ENCODE measurements at regions not wholly inside any gene's neighbourhood (a gene's known extent, or its start where the extent isn't known, plus 50 kb on each side); places are given as distances from the start of the nearest gene placed in this dataset.
A peak's percentile ranks its signal among the peaks of the same experiment; 100 is the strongest.

GRCh38 chr9:3721096-3721495 lies 195.3 kb upstream of the RFX3 start:
- Histone ChIP-seq H3K27ac (ENCODE audit: low read depth, low read length) (no peak overlapping the region), H3K9me3 (ENCODE audit: insufficient read depth, low read depth, low read length) (no peaks in the 10 kb centered on the region), H4K20me1 (ENCODE audit: insufficient read depth, low read length) (no peaks in the 10 kb centered on the region), H3K4me2 (ENCODE audit: low read length) (no peak overlapping the region), H3K4me1 (ENCODE audit: insufficient read depth, low read length) (no peaks in the 10 kb centered on the region), H2AFZ (ENCODE audit: low read depth, low read length) (no peak overlapping the region), H3K27me3 (ENCODE audit: insufficient read depth, low read length) (no peaks in the 10 kb centered on the region), H3K79me2 (ENCODE audit: insufficient read depth, low read length) (no peaks in the 10 kb centered on the region), H3K36me3 (ENCODE audit: insufficient read depth, low read length) (no peaks in the 10 kb centered on the region), H3K9ac (ENCODE audit: low read length) (no peak overlapping the region), H3K4me3 (ENCODE audit: insufficient read depth, low read depth, low read length) (no peak overlapping the region)
- H3K27ac Mint-ChIP-seq (ENCODE audit: unreplicated experiment) = no peak overlapping the region
- DNase-seq (ENCODE audit: low read depth) (no peak), FAIRE-seq (no peak)
- no peaks in the 10 kb centered on the region for H3K27me3 Mint-ChIP-seq (ENCODE audit: low read depth, unreplicated experiment)
- no peaks in the 10 kb centered on the region for H3K4me1 Mint-ChIP-seq (ENCODE audit: low read depth, unreplicated experiment)
- no peak overlapping the region for H3K4me3 Mint-ChIP-seq (ENCODE audit: unreplicated experiment)
- H3K9me3 Mint-ChIP-seq (ENCODE audit: unreplicated experiment) = no peaks in the 10 kb centered on the region
- H3K36me3 Mint-ChIP-seq (ENCODE audit: low read depth, unreplicated experiment) = no peaks in the 10 kb centered on the region
- TF ChIP-seq CTCF (IDR thresholded peaks at IDR 0.05; ENCODE audit: insufficient read depth, low read depth, low read length) (no peak), EZH2 (IDR thresholded peaks at IDR 0.05; ENCODE audit: insufficient read depth, low read length) (no peak)

GRCh38 chr9:3719286-3719685 lies 193.5 kb upstream of the RFX3 start:
- Histone ChIP-seq H3K36me3 (ENCODE audit: insufficient read depth, low read length) (no peaks in the 10 kb centered on the region), H3K9ac (ENCODE audit: low read length) (no peak overlapping the region), H4K20me1 (ENCODE audit: insufficient read depth, low read length) (no peaks in the 10 kb centered on the region), H3K4me1 (ENCODE audit: insufficient read depth, low read length) (no peaks in the 10 kb centered on the region), H2AFZ (ENCODE audit: low read depth, low read length) (no peak overlapping the region), H3K27me3 (ENCODE audit: insufficient read depth, low read length) (no peaks in the 10 kb centered on the region), H3K4me3 (ENCODE audit: insufficient read depth, low read depth, low read length) (no peak overlapping the region), H3K27ac (ENCODE audit: low read depth, low read length) (no peak overlapping the region), H3K4me2 (ENCODE audit: low read length) (no peak overlapping the region), H3K9me3 (ENCODE audit: insufficient read depth, low read depth, low read length) (no peaks in the 10 kb centered on the region), H3K79me2 (ENCODE audit: insufficient read depth, low read length) (no peaks in the 10 kb centered on the region)
- no peaks in the 10 kb centered on the region for H3K4me1 Mint-ChIP-seq (ENCODE audit: low read depth, unreplicated experiment)
- DNase-seq (ENCODE audit: low read depth) (peak; percentile 20), FAIRE-seq (no peak)
- H3K4me3 Mint-ChIP-seq (ENCODE audit: unreplicated experiment) = no peak overlapping the region
- H3K36me3 Mint-ChIP-seq (ENCODE audit: low read depth, unreplicated experiment) = no peaks in the 10 kb centered on the region
- H3K27me3 Mint-ChIP-seq (ENCODE audit: low read depth, unreplicated experiment) = no peaks in the 10 kb centered on the region
- H3K9me3 Mint-ChIP-seq (ENCODE audit: unreplicated experiment) = no peaks in the 10 kb centered on the region
- H3K27ac Mint-ChIP-seq (ENCODE audit: unreplicated experiment) = no peak overlapping the region
- TF ChIP-seq CTCF (IDR thresholded peaks at IDR 0.05; ENCODE audit: insufficient read depth, low read depth, low read length) = no peak
- TF ChIP-seq EZH2 (IDR thresholded peaks at IDR 0.05; ENCODE audit: insufficient read depth, low read length) = no peak

- Histone ChIP-seq H3K9me3 (ENCODE audit: insufficient read depth, low read depth, low read length) (no peaks in the 10 kb centered on the region), H2AFZ (ENCODE audit: low read depth, low read length) (no peak overlapping the region), H3K9ac (ENCODE audit: low read length) (no peak overlapping the region), H3K4me2 (ENCODE audit: low read length) (no peak overlapping the region), H4K20me1 (ENCODE audit: insufficient read depth, low read length) (no peaks in the 10 kb centered on the region), H3K27me3 (ENCODE audit: insufficient read depth, low read length) (no peaks in the 10 kb centered on the region), H3K27ac (ENCODE audit: low read depth, low read length) (no peak overlapping the region), H3K4me3 (ENCODE audit: insufficient read depth, low read depth, low read length) (no peak overlapping the region), H3K4me1 (ENCODE audit: insufficient read depth, low read length) (no peaks in the 10 kb centered on the region), H3K79me2 (ENCODE audit: insufficient read depth, low read length) (no peaks in the 10 kb centered on the region), H3K36me3 (ENCODE audit: insufficient read depth, low read length) (no peaks in the 10 kb centered on the region)
- Mint-ChIP-seq H3K27me3 (ENCODE audit: low read depth, unreplicated experiment) (no peaks in the 10 kb centered on the region), H3K4me3 (ENCODE audit: unreplicated experiment) (no peak overlapping the region), H3K27ac (ENCODE audit: unreplicated experiment) (no peak overlapping the region), H3K36me3 (ENCODE audit: low read depth, unreplicated experiment) (no peaks in the 10 kb centered on the region), H3K9me3 (ENCODE audit: unreplicated experiment) (no peaks in the 10 kb centered on the region), H3K4me1 (ENCODE audit: low read depth, unreplicated experiment) (no peaks in the 10 kb centered on the region)
- FAIRE-seq (no peak), DNase-seq (ENCODE audit: low read depth) (no peak)
- TF ChIP-seq CTCF (IDR thresholded peaks at IDR 0.05; ENCODE audit: insufficient read depth, low read depth, low read length) (no peak), EZH2 (IDR thresholded peaks at IDR 0.05; ENCODE audit: insufficient read depth, low read length) (no peak)
These were observed 190.6 kb upstream of the RFX3 start for GRCh38 chr9:3716415-3716814.

Data from astrocyte (in vitro differentiated cells and primary cell).